Endothelial cell of umbilical vein (primary cell): ENCODE measurements at regions not wholly inside any gene's neighbourhood (a gene's known extent, or its start where the extent isn't known, plus 50 kb on each side); places are given as distances from the start of the nearest gene placed in this dataset.

Experiments
- BruUV-seq: library from RNA; stranded (reverse); fragments of 400-500 nt; replicated peaks from 2 replicates; lab custom pipeline; 2021; lab: Mats Ljungman, UMichigan
- CTCF ChIA-PET: fragments of 300-600, 350-600 bp; sonication (Branson Sonifier 250); formaldehyde crosslinking; loops from one replicate; lab custom pipeline; 2021; ENCODE audit warnings: antibody characterized with exemption, inconsistent platforms; lab: Charles Lee
- POLR2A ChIA-PET: fragments of 300-600, 350-600 bp; sonication (Branson Sonifier 250); formaldehyde crosslinking; loops from one replicate; lab custom pipeline; 2021; ENCODE audit warnings: antibody characterized with exemption, inconsistent platforms; lab: Charles Lee
- DNase-seq: peaks from one replicate; pipeline ENCODE4 v3.0.0-alpha.2; 2011; ENCODE audit warnings: low read depth, low spot score
- FAIRE-seq: peaks from 2 replicates; lab custom pipeline; 2011; peaks lifted over from hg19 to GRCh38; lab: Jason Lieb, UNC
- H2AFZ ChIP-seq: 2 replicates; pipeline ENCODE4 v1.6.0; 2012; ENCODE audit warnings: low read depth, low read length, control low read depth, inconsistent platforms
- H3K27ac ChIP-seq: 2 replicates; pipeline ENCODE4 v1.5.1; 2011; ENCODE audit warnings: low read depth, mild to moderate bottlenecking, control low read depth, low read length, moderate library complexity; ENCODE audit not compliant: insufficient read depth
- H3K27me3 ChIP-seq, 2 experiments: 2 replicates each; pipeline versions ENCODE4 v1.6.0 to v1.6.1; 2011; ENCODE audit warnings: low read length in 2 of 2, mixed read lengths in 1 of 2; ENCODE audit not compliant: control insufficient read depth in 2 of 2, insufficient read depth in 2 of 2
- H3K36me3 ChIP-seq, 2 experiments: 2 replicates in 1 of 2; 3 replicates in 1 of 2; pipeline ENCODE4 v1.5.1; 2011; ENCODE audit warnings: low read length in 2 of 2, mild to moderate bottlenecking in 1 of 2, moderate library complexity in 1 of 2; ENCODE audit not compliant: control insufficient read depth in 2 of 2, insufficient read depth in 2 of 2; ENCODE audit errors: extremely low read depth in 1 of 2
- H3K4me1 ChIP-seq: 3 replicates; pipeline ENCODE4 v1.5.1; 2011; ENCODE audit warnings: mild to moderate bottlenecking, low read length; ENCODE audit not compliant: control insufficient read depth, insufficient read depth; ENCODE audit errors: extremely low read depth
- H3K4me2 ChIP-seq: 2 replicates; pipeline ENCODE4 v1.6.1; 2011; ENCODE audit warnings: low read length, control low read depth, mixed read lengths; ENCODE audit not compliant: insufficient read depth
- H3K4me3 ChIP-seq, 3 experiments: fragments of 200-600 bp in 1 of 3; sonication (generic), shearing (Covaris generic) in 1 of 3; replicated peaks in 1 of 3; 2 replicates each; pipeline ENCODE4 v1.5.1; 2011 to 2016; ENCODE audit warnings: control low read depth in 3 of 3, low read length in 3 of 3, mild to moderate bottlenecking in 2 of 3, inconsistent platforms in 1 of 3, low read depth in 1 of 3, moderate library complexity in 1 of 3; ENCODE audit not compliant: insufficient read depth in 1 of 3
- H3K79me2 ChIP-seq: 2 replicates; pipeline ENCODE4 v1.6.0; 2012; ENCODE audit warnings: low read length, inconsistent platforms; ENCODE audit not compliant: control insufficient read depth, insufficient read depth
- H3K9ac ChIP-seq: replicated peaks from 2 replicates; pipeline ENCODE3; 2011; ENCODE audit warnings: low read length, control low read depth; ENCODE audit not compliant: insufficient read depth; ENCODE audit errors: extremely low read depth
- H3K9me1 ChIP-seq: replicated peaks from 3 replicates; pipeline ENCODE4 v1.6.0; 2011; ENCODE audit warnings: mild to moderate bottlenecking, low read length; ENCODE audit not compliant: control insufficient read depth, insufficient read depth; ENCODE audit errors: extremely low read depth
- H3K9me3 ChIP-seq: replicated peaks from 2 replicates; pipeline ENCODE4 v1.5.1; 2012; ENCODE audit warnings: low read length, inconsistent platforms; ENCODE audit not compliant: control insufficient read depth, insufficient read depth
- H4K20me1 ChIP-seq: replicated peaks from 2 replicates; pipeline ENCODE3; 2011; ENCODE audit warnings: mild to moderate bottlenecking, low read length; ENCODE audit not compliant: control insufficient read depth, insufficient read depth; ENCODE audit errors: extremely low read depth
- EZH2 ChIP-seq: IDR thresholded peaks from 2 replicates; pipeline ENCODE4 v1.6.1; 2012; ENCODE audit warnings: borderline replicate concordance, low read depth, mild to moderate bottlenecking, moderate library complexity, low read length, inconsistent platforms; ENCODE audit not compliant: severe bottlenecking
- FOS ChIP-seq: IDR thresholded peaks from 2 replicates; pipeline ENCODE4 v1.6.1; 2011; ENCODE audit warnings: mild to moderate bottlenecking, low read length, moderate library complexity, borderline replicate concordance; ENCODE audit not compliant: insufficient read depth
- GATA2 ChIP-seq: IDR thresholded peaks from 2 replicates; pipeline ENCODE4 v1.7.0; 2011; ENCODE audit warnings: low read depth, mild to moderate bottlenecking, moderate library complexity, mixed read lengths, low read length; ENCODE audit not compliant: insufficient read length, insufficient read depth
- JUN ChIP-seq: IDR thresholded peaks from 2 replicates; pipeline ENCODE4 v1.6.1; 2011; ENCODE audit warnings: borderline replicate concordance, low read depth; ENCODE audit not compliant: insufficient read length, insufficient read depth
- MYC ChIP-seq: IDR thresholded peaks from one replicate; pipeline ENCODE4 v1.6.1; 2011; ENCODE audit warnings: mild to moderate bottlenecking, low read depth, low read length
- POLR2A ChIP-seq: IDR thresholded peaks from 2 replicates; pipeline ENCODE4 v1.6.1; 2012; ENCODE audit warnings: low read depth, mild to moderate bottlenecking, control low read depth, low read length
- POLR2AphosphoS5 ChIP-seq: IDR thresholded peaks from 2 replicates; pipeline ENCODE4 v1.6.1; 2012; ENCODE audit warnings: low read depth, mild to moderate bottlenecking, control low read depth, low read length, moderate library complexity; ENCODE audit not compliant: insufficient read depth
- dilution Hi-C: fragments of 300-500 bp; cut with MboI; formaldehyde crosslinking; loops from one replicate; pipeline ENCODE4 v1.15.0; 2019; ENCODE audit warnings: low sequenced_read_pairs; ENCODE audit not compliant: extremely low pct_ligation_motif_present
- intact Hi-C: fragments of 100-400 bp; cut with micrococcal nuclease; formaldehyde crosslinking; loops from one replicate; pipeline ENCODE4 v1.10.0; 2022
- TF ChIP-seq, protein P1 (sequence below), 2 donors: IDR thresholded peaks; 1 replicate in 1 of 2; 2 replicates in 1 of 2; pipeline ENCODE4 v1.5.1; 2011; ENCODE audit warnings: low read length in 2 of 2, mild to moderate bottlenecking in 2 of 2, moderate library complexity in 2 of 2, control low read depth in 1 of 2, inconsistent platforms in 1 of 2, low read depth in 1 of 2; ENCODE audit not compliant: insufficient read depth in 1 of 2; ENCODE audit errors: extremely low read depth in 1 of 2
- TF ChIP-seq, protein P2 (sequence below): IDR thresholded peaks from 2 replicates; pipeline ENCODE4 v1.6.1; 2011; ENCODE audit not compliant: insufficient read depth, insufficient read length

DNA sequence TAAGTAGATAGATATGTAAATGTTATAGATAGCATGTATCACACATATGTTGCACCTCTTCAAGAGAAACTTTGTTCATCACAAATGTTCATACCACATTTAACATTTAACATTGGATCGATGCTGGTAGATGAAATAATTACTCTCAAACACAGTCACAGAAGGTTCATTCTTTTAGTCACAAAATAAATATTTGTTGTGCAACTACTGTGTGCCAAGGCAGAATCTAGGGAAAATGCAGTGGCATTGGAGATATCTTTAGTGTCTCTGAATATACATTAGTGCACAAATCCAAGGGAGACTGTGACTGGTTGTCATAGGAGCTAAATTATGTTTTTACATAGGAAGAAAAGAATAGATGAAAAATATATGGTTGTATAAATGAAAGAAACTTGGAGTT, 535.7 kb downstream of the BRINP3 start:
- Histone ChIP-seq H3K4me3 (no peak overlapping the region), H2AFZ (no peak overlapping the region), H3K27ac (no peak overlapping the region), H3K9me3 (no peaks in the 10 kb centered on the region), H3K9me1 (peaks cover 2% of the 10 kb centered on the region), H3K4me2 (no peak overlapping the region), H3K79me2 (no peaks in the 10 kb centered on the region), H3K36me3 (no peaks in the 10 kb centered on the region), H3K4me1 (no peaks in the 10 kb centered on the region), H3K27me3 (no peaks in the 10 kb centered on the region), H4K20me1 (no peaks in the 10 kb centered on the region), H3K9ac (no peak overlapping the region)
- CTCF ChIA-PET, result interaction anchor here (0.6 kb wide), 1 partner anchor 75 kb away, joined by 3 read pairs; no protein-coding TSS in a partner anchor
- POLR2A ChIA-PET, result no interaction called here
- dilution Hi-C loops, result no loop called here
- no peak for TF ChIP-seq POLR2AphosphoS5
- no peak for TF ChIP-seq POLR2A
- no peak for TF ChIP-seq MYC
- TF ChIP-seq, protein P1, sequence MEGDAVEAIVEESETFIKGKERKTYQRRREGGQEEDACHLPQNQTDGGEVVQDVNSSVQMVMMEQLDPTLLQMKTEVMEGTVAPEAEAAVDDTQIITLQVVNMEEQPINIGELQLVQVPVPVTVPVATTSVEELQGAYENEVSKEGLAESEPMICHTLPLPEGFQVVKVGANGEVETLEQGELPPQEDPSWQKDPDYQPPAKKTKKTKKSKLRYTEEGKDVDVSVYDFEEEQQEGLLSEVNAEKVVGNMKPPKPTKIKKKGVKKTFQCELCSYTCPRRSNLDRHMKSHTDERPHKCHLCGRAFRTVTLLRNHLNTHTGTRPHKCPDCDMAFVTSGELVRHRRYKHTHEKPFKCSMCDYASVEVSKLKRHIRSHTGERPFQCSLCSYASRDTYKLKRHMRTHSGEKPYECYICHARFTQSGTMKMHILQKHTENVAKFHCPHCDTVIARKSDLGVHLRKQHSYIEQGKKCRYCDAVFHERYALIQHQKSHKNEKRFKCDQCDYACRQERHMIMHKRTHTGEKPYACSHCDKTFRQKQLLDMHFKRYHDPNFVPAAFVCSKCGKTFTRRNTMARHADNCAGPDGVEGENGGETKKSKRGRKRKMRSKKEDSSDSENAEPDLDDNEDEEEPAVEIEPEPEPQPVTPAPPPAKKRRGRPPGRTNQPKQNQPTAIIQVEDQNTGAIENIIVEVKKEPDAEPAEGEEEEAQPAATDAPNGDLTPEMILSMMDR (IDR thresholded peaks at IDR 0.05; ENCODE audit: extremely low read depth in 1 of 2, insufficient read depth in 1 of 2, low read depth in 1 of 2, low read length in 2 of 2), result no peak
- TF ChIP-seq FOS, result no peak
- no peak for TF ChIP-seq EZH2
- no peak for TF ChIP-seq GATA2
- TF ChIP-seq, protein P2, sequence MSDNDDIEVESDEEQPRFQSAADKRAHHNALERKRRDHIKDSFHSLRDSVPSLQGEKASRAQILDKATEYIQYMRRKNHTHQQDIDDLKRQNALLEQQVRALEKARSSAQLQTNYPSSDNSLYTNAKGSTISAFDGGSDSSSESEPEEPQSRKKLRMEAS, result no peak
- TF ChIP-seq JUN, result no peak
- FAIRE-seq (no peak), DNase-seq (no peak)
- intact Hi-C loops, result no loop called here
- no TSS peak for BruUV-seq
